C4-2B (cell line): ENCODE measurements at regions not wholly inside any gene's neighbourhood (a gene's known extent, or its start where the extent isn't known, plus 50 kb on each side); places are given as distances from the start of the nearest gene placed in this dataset.

ENCODE experiments used
- H3K27ac ChIP-seq: fragments of 450-650 bp; 2 replicates; pipeline ENCODE4 v1.5.1; 2017
- CTCF ChIP-seq: fragments of 450-650 bp; conservative IDR thresholded peaks from 2 replicates; pipeline ENCODE4 v1.5.1; 2017; ENCODE audit warnings: mild to moderate bottlenecking
- ZFX ChIP-seq: fragments of 450-650 bp; IDR thresholded peaks from 2 replicates; pipeline ENCODE4 v1.6.1; 2017

DNA sequence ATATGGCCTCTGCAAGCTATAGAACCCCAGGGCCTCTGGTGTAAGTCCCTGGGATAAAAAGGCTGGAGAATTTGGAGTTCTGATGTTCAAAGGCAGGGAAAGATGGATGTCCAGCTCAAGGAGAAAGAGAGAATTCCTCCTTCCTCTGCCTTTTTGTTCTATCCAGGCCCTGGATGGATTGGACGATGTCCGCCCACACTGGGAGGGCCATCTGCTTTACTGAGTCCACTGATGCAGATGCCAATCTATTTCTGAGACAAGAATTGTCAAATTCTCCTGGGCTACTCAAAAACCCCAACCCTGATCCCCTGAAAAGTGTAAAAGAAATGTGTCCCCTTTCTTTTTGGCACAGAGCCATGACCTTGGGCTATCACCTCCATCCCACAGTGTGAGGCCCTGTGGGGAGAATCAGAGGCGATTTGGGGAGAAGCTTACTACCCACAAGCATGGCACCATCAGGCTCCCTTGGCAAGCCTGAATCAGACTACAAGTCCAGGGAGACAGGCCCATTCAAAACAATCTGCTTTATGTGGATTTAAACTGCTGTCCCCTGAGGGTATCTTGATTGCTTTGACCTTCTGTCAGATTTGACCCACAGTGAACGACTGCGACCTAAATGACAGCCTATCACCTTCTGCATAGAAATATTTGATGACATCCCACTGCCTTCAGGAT lies 334.0 kb downstream of the NUAK1 start:
- TF ChIP-seq CTCF (no peak), ZFX (no peak)
- no peak overlapping the region for H3K27ac ChIP-seq

DNA sequence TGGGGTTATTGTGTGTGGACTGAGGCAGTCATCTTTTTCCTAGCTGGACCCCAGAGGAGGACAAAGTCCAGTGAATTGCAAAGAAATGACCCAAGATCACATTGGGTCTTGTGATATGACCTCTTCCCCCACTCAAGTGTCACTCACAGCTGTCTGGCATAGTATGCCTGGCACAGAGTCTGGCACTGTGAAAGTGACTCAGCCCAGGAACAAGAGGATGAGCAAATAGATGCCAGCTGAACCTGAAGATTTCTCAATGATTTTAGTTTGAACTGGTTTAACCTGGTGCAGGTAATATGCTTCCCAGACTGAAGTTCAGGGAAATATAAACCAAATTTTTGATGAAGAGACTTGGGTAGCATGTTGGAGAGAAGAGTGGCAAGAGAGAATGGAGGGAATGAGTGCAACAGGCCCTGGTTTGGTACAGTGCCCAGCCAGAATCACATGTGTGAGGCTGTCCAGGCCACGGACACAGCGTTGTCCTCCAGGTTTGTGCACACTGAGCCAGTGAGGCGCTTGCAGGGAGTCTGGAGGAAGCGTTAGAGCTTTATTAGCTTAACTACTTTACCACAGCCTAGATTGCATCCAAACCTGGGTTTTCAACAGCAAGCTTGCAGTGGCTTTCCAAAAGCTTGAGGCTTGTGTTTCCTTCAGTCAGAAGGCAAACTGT lies 332.9 kb downstream of the NUAK1 start:
- TF ChIP-seq CTCF (no peak), ZFX (no peak)
- H3K27ac ChIP-seq, result no peak overlapping the region

- TF ChIP-seq CTCF, result no peak
- TF ChIP-seq ZFX, result no peak
- H3K27ac ChIP-seq, result no peak overlapping the region
Observed at GRCh38 chr12:105806400-105806770, 332.4 kb downstream of the NUAK1 start.

GRCh38 chr12:105812366-105812765 lies 326.4 kb downstream of the NUAK1 start:
- no peak overlapping the region for H3K27ac ChIP-seq
- TF ChIP-seq CTCF (no peak), ZFX (no peak)

- H3K27ac ChIP-seq, result no peak overlapping the region
- no peak for TF ChIP-seq ZFX
- no peak for TF ChIP-seq CTCF
Observed at GRCh38 chr12:105813201-105813600, 325.6 kb downstream of the NUAK1 start.

GRCh38 chr12:105814283-105814682 lies 324.5 kb downstream of the NUAK1 start:
- no peak overlapping the region for H3K27ac ChIP-seq
- TF ChIP-seq CTCF (no peak), ZFX (no peak)

DNA sequence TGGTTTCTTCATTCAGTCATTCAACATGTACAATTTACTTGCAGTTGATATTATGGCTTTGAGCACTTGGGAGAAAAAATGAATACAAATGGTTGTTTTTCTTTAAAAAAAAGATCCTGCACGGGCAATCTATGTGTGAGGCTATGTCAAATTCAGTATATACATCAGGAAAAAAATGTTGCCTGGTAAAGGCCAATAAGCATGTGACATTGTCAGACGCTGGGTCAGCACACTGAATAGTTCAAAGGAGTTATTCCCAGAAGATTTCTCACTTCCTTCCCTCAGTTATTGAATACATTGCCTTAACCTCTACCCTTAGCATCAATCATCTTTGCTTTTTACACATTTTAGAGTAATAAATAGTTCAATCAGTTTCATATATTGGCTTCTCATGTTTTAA lies 319.2 kb downstream of the NUAK1 start:
- TF ChIP-seq ZFX, result no peak
- no peak for TF ChIP-seq CTCF
- H3K27ac ChIP-seq, result no peak overlapping the region
